NB4 (cell line): ENCODE measurements at regions not wholly inside any gene's neighbourhood (a gene's known extent, or its start where the extent isn't known, plus 50 kb on each side); places are given as distances from the start of the nearest gene placed in this dataset.

Experiments used
- CTCF ChIP-seq: IDR thresholded peaks from one replicate; pipeline ENCODE4 v1.5.1; 2012; ENCODE audit warnings: low read depth, low read length
- MAX ChIP-seq: IDR thresholded peaks from 2 replicates; pipeline ENCODE4 v1.6.1; 2011; ENCODE audit warnings: low read depth, low read length

- TF ChIP-seq CTCF (no peak), MAX (no peak)
These were observed 240.3 kb upstream of the PLEKHG7 start for GRCh38 chr12:92462527-92462926.
